ENCODE measurements at regions not wholly inside any gene's neighbourhood (a gene's known extent, or its start where the extent isn't known, plus 50 kb on each side); places are given as distances from the start of the nearest gene placed in this dataset.

DNA sequence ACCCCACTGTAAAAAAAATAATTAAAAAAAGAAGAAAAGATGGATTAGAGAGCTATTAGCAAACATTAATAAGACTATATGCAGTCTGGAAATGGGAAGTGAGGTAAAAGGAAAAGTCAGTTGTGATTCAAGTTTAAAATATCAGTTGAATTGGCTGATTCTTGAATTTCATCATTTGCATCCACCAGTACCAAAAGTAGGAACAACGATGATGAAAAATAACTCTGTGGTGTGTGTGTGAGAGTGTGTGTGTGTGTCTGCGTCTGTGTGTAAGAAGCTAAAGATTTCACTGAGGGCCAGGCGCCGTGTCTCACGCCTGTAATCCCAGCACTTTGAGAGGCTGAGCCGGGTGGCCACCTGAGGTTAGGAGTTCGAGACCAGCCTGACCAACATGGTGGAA, 56.0 kb upstream of the SLC4A7 start:
- no peak for TF ChIP-seq POLR2A (IDR thresholded peaks at IDR 0.05)
- TF ChIP-seq, protein P1, sequence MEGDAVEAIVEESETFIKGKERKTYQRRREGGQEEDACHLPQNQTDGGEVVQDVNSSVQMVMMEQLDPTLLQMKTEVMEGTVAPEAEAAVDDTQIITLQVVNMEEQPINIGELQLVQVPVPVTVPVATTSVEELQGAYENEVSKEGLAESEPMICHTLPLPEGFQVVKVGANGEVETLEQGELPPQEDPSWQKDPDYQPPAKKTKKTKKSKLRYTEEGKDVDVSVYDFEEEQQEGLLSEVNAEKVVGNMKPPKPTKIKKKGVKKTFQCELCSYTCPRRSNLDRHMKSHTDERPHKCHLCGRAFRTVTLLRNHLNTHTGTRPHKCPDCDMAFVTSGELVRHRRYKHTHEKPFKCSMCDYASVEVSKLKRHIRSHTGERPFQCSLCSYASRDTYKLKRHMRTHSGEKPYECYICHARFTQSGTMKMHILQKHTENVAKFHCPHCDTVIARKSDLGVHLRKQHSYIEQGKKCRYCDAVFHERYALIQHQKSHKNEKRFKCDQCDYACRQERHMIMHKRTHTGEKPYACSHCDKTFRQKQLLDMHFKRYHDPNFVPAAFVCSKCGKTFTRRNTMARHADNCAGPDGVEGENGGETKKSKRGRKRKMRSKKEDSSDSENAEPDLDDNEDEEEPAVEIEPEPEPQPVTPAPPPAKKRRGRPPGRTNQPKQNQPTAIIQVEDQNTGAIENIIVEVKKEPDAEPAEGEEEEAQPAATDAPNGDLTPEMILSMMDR (IDR thresholded peaks at IDR 0.05): no peak

Measured in uterus (tissue), 2 donors.